ENCODE measurements at regions not wholly inside any gene's neighbourhood (a gene's known extent, or its start where the extent isn't known, plus 50 kb on each side); places are given as distances from the start of the nearest gene placed in this dataset.

- no peak for DNase-seq (ENCODE audit: low read depth in 4 of 4, low spot score in 3 of 4)
Observed at GRCh38 chr2:217038001-217038400, 178.1 kb upstream of the TNP1 start.

GRCh38 chr2:217037353-217037752, 177.5 kb upstream of the TNP1 start:
- no peak for DNase-seq (ENCODE audit: low read depth in 4 of 4, low spot score in 3 of 4)

DNA sequence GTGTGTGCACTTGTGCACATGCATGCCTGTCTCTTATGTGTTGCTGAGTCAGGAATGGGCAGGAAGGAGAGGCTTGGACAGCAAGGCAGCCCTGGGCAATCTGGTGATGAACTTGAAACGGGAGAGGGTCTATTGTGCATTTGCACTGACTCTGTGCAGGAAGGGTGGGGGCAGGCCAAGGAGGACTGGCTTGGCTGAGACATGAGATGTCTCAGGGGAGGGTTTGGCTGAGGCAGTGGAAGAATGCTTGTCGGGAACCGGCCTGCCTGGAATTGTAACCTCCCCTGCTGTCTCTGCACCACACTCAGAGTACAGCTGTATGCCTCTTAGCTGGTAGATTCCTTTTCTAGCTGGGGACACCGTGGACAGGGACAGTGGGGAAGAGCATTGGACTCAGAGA, 176.1 kb upstream of the TNP1 start:
- DNase-seq (ENCODE audit: low read depth in 4 of 4, low spot score in 3 of 4): no peak

GRCh38 chr2:217033186-217033585, 173.3 kb upstream of the TNP1 start:
- no peak for DNase-seq (ENCODE audit: low read depth in 4 of 4, low spot score in 3 of 4)

- DNase-seq (ENCODE audit: low read depth in 4 of 4, low spot score in 3 of 4): no peak
Observed at GRCh38 chr2:217031445-217031844, 171.6 kb upstream of the TNP1 start.

- no peak for DNase-seq (ENCODE audit: low read depth in 4 of 4, low spot score in 3 of 4)
Observed at GRCh38 chr2:217030081-217030480, 170.2 kb upstream of the TNP1 start.

DNA sequence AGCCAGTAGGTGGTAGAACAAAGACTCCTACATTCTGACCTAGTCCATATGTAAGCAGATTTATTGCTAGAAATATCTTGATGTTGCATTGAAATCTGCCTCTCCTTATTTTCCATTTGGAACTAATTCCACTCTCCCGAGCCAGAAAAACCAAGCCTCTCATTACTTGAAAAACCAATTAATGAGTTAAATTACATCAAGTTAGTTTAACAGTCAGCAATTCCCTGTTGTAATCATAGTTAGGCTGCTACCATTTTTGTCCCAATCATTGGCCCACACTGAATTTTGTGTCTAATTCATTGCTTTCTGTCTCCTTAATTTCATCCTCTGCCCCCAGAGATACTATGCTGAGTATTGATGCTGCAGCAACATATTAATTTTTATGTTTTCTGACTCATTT, 168.3 kb upstream of the TNP1 start:
- no peak for DNase-seq (ENCODE audit: low read depth in 4 of 4, low spot score in 3 of 4)

- DNase-seq (ENCODE audit: low read depth in 4 of 4, low spot score in 3 of 4): no peak
Observed at GRCh38 chr2:217027414-217027813, 167.6 kb upstream of the TNP1 start.

GRCh38 chr2:217026569-217026968, 166.7 kb upstream of the TNP1 start:
- no peak for DNase-seq (ENCODE audit: low read depth in 4 of 4, low spot score in 3 of 4)

DNA sequence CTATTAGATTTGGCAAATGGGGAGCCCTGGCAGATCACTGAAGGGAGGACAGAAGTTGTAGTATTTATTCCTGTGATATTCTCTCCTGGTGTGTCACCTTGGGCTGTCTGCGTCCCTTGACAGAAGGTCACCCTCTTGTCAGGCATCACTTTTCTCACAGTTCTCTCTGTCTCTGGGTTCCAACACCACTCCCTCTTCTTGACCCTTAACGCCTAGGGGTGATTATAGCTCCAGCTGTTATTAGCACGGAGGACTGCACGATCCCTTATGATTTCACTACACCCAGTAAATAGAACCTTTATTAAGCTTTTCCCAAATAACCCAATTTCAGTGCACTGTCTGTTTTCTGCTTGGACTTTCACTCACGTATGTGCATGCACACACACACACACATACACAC, 166.3 kb upstream of the TNP1 start:
- DNase-seq (ENCODE audit: low read depth in 4 of 4, low spot score in 3 of 4): no peak

GRCh38 chr2:217023611-217024010, 163.7 kb upstream of the TNP1 start:
- no peak for DNase-seq (ENCODE audit: low read depth in 4 of 4, low spot score in 3 of 4)

DNA sequence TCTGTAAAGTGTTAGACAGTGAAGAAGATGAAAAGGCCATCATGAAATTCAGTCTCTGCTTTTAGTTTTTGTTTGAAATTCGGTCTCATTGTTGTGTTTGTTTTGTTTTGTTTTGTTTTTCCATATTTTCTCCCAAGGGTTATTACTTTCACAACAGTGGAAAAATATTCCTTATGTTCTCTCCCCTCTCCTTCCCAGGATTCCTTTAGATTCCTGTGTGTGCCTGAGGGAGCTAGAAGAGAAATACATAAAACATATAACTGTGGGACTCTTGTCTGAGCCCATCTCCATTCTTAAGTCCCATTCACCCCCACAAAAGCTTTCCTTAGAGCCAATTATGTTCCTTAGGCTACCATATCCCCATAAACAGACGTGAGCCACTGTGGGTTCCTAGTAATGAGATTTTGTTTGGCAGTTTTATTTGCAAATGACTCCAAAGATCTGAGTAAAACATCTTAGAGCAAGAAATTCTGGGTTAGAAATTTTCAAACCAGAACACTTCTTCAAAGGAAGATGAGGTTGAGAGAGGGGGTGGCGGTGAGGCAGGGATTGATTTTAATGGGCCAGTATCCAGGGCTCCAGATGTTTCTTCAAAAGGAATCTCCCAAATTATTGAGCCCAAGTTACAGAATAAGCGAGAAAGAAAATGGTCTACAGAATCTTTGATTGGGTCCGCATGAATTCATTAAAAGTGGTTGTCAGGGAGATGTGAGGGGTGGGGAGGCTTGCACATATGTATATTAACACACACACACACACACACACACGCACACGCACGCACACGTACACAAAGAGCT, 157.8 kb upstream of the TNP1 start:
- no peak for DNase-seq (ENCODE audit: low read depth in 4 of 4, low spot score in 3 of 4)

- DNase-seq (ENCODE audit: low read depth in 4 of 4, low spot score in 3 of 4): no peak
Observed at GRCh38 chr2:217016796-217017419, 157.0 kb upstream of the TNP1 start.

GRCh38 chr2:217014328-217015105, 154.7 kb upstream of the TNP1 start:
- DNase-seq (ENCODE audit: low read depth in 4 of 4, low spot score in 3 of 4): no peak

- no peak for DNase-seq (ENCODE audit: low read depth in 4 of 4, low spot score in 3 of 4)
Observed at GRCh38 chr2:217013926-217014325, 154.1 kb upstream of the TNP1 start.

DNA sequence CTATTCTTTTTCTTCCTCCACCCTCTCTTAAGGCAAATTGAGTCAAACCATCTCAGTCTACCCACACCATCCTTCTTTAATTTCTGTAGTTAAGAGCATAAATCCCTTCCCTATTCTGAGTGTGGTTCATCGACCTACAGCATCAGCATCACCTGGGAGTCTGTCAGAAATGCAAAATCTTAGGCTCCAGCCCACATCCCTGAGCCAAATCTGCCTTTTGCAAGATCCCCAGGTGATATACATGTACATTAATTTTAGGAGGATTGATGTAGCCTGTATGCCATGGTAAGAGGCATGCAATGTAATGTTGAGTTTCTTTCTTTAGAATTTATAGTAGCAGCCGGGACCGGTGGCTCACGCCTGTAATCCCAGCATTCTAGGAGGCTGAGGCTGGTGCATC, 151.7 kb upstream of the TNP1 start:
- no peak for DNase-seq (ENCODE audit: low read depth in 4 of 4, low spot score in 3 of 4)

- DNase-seq (ENCODE audit: low read depth in 4 of 4, low spot score in 3 of 4): no peak
Observed at GRCh38 chr2:217010173-217010572, 150.3 kb upstream of the TNP1 start.

DNA sequence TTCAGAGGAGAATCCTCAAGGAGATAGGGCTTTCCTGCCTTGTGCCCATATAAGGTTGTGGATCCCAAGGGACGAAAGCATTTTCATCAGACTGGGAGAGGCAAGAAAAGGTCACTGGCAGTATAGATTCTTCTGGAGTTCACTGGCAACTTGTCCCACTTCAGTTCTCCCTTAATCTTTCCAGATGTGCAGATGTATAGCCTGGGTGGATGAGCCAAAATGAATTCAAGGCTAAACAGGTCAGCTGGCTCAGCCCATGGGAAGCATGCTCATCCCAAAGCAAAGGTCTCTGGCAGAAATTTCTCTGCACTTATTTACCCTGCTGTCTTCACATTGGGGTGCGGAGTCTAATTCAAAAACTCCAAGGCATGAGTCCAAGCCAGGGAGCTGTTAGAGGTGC, 148.9 kb upstream of the TNP1 start:
- no peak for DNase-seq (ENCODE audit: low read depth in 4 of 4, low spot score in 3 of 4)

- no peak for DNase-seq (ENCODE audit: low read depth in 4 of 4, low spot score in 3 of 4)
Observed at GRCh38 chr2:217006217-217006616, 146.4 kb upstream of the TNP1 start.

GRCh38 chr2:217004656-217005055, 144.8 kb upstream of the TNP1 start:
- no peak for DNase-seq (ENCODE audit: low read depth in 4 of 4, low spot score in 3 of 4)

DNA sequence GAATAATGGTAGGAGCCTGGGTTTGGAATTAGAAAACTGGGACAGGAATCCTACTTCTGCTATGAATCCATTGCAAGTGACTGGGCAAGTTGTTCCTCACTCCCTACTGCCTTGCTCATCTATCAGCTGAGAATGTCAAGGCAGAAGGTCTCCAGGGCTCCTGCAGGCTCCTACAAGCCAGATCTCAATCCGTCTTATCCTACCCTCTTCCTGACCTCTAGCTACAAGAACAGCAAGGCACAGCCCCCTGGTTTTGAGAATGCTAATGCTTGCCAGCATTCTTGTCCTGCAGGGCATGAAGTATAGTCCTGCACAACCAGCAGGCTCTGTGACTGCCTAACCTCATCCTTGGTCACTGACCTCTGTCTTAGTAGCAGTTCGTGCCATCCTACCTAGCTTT, 141.9 kb upstream of the TNP1 start:
- no peak for DNase-seq (ENCODE audit: low read depth in 4 of 4, low spot score in 3 of 4)

GRCh38 chr2:217000406-217000805, 140.5 kb upstream of the TNP1 start:
- no peak for DNase-seq (ENCODE audit: low read depth in 4 of 4, low spot score in 3 of 4)

Data from right renal pelvis (tissue), 4 donors.